ENCODE measurements at regions not wholly inside any gene's neighbourhood (a gene's known extent, or its start where the extent isn't known, plus 50 kb on each side); places are given as distances from the start of the nearest gene placed in this dataset.

DNA sequence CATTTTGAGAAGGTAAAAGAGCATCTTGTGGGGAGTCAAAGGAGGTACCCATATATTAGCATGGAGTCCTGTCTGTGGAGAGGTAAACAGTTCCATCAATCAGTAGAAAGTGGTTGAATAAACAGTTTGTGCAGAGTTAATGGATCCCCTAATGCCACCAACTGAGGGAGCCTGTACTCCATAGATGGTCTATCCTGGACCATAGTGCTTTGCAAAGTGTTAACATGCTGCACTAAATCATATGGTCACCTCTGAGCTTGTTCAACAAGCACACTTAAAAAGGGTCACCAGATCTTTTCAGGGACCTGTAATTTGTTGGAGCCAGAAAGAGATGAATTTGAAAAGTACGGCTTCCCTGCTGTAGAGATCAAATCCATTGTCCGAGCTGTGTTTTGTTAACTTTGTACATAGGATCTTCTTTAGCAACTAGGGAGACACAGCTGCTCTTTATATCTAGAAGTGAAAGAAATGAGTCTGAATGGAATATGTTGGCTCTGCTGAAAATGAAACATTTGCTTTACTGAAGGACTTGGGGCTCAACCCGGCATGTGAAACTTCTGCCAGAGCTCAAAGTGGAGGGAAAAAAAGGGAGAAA is 366.4 kb downstream of the ETNK1 start:
- TF ChIP-seq, protein P1, sequence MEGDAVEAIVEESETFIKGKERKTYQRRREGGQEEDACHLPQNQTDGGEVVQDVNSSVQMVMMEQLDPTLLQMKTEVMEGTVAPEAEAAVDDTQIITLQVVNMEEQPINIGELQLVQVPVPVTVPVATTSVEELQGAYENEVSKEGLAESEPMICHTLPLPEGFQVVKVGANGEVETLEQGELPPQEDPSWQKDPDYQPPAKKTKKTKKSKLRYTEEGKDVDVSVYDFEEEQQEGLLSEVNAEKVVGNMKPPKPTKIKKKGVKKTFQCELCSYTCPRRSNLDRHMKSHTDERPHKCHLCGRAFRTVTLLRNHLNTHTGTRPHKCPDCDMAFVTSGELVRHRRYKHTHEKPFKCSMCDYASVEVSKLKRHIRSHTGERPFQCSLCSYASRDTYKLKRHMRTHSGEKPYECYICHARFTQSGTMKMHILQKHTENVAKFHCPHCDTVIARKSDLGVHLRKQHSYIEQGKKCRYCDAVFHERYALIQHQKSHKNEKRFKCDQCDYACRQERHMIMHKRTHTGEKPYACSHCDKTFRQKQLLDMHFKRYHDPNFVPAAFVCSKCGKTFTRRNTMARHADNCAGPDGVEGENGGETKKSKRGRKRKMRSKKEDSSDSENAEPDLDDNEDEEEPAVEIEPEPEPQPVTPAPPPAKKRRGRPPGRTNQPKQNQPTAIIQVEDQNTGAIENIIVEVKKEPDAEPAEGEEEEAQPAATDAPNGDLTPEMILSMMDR (IDR thresholded peaks at IDR 0.05; ENCODE audit: insufficient read depth, missing control alignments): no peak
- FAIRE-seq (no peak), DNase-seq (ENCODE audit: insufficient read length, low spot score) (no peak)

DNA sequence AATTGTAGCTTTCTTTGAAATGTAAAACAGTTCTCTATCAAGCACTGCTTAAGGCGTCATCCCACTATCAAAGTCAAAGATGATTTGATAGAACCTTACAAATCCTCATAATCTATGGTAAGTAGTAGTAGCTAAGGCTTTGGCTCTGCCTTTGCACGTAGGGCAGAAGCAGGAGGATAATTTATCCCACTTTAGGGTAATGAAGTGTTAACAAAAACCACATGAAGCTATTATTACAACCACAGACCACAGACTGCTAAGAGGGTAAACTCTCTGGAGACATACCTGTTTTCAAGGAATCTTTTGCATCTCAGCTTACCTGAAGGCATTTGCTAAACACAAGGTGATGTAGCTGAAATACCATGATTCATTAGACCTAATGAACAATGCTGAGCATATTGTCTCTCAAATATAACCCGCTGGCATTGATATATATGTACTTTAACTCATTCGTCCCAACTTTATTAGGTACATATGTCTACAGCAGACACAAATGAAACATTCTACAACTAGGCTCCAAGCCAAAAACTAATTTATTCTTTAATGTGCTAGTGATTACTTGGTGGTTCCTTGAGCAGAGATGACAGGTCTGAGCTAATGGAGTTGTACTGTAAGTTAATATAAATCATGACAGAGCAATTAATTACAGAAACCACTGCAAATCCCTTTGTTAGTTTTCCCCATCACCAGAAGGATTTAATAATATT is 368.8 kb downstream of the ETNK1 start:
- FAIRE-seq (no peak), DNase-seq (ENCODE audit: insufficient read length, low spot score) (no peak)
- TF ChIP-seq, protein P1 (IDR thresholded peaks at IDR 0.05; ENCODE audit: insufficient read depth, missing control alignments): no peak

DNA sequence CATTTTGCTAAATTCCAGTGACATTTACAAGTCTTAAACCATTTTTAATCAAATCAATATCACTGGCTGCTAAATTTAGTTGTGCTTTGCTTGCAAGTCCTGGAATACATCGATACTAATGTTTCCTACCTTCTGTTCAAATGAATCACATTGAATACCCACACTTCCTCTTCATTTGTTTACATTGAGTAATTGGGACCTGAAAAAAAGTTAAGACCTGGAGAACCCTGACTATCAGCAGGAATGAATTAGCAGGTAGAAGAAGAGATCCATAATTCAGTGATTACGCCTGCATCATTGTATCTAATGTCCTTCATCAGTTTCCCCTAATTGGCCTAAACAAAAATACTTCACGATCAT is 369.3 kb downstream of the ETNK1 start:
- TF ChIP-seq, protein P1 (IDR thresholded peaks at IDR 0.05; ENCODE audit: insufficient read depth, missing control alignments): no peak
- DNase-seq (ENCODE audit: insufficient read length, low spot score) (no peak), FAIRE-seq (no peak)

DNA sequence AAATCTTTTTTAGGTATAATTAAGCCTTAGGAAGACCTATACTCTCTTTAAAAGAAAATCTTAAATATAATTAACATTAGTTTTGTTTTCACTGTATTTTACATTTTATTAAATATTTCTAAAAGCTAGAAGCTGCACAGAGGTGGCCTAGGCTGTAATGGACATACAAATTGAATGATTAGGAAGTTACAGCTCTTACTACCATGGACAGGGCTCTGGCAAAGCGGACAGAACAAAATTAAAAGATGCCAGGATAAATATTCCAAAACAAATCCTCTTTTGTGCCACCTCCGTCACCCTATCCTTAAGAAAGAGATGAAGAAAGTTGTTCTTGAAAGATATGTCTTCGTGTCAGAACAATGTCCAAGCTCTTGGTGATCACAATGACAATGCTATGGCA is 376.5 kb downstream of the ETNK1 start:
- no peak for FAIRE-seq
- DNase-seq (ENCODE audit: insufficient read length, low spot score): no peak
- TF ChIP-seq, protein P1 (IDR thresholded peaks at IDR 0.05; ENCODE audit: insufficient read depth, missing control alignments): no peak

DNA sequence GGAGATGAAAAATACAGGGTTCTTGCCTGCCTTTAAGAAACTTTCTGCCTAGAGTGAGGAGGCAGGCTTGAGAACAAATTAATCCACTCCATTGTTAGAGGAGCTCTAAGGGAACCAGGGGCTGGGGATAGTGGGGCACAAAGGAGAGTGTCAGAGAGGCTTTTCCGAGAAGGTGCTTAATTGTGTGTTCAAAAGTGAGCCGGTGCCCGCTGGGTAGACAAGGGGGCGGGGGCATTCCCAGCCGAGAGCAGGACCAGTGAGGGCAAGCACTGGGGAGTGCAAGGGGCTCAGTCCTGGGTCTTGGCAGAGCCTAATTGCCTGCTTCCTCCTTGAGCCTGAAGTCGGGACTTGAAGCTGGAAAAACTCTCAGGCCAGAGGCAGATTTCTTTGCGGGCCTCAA is 377.4 kb downstream of the ETNK1 start:
- no peak for DNase-seq (ENCODE audit: insufficient read length, low spot score)
- TF ChIP-seq, protein P1 (IDR thresholded peaks at IDR 0.05; ENCODE audit: insufficient read depth, missing control alignments): no peak
- no peak for FAIRE-seq

DNA sequence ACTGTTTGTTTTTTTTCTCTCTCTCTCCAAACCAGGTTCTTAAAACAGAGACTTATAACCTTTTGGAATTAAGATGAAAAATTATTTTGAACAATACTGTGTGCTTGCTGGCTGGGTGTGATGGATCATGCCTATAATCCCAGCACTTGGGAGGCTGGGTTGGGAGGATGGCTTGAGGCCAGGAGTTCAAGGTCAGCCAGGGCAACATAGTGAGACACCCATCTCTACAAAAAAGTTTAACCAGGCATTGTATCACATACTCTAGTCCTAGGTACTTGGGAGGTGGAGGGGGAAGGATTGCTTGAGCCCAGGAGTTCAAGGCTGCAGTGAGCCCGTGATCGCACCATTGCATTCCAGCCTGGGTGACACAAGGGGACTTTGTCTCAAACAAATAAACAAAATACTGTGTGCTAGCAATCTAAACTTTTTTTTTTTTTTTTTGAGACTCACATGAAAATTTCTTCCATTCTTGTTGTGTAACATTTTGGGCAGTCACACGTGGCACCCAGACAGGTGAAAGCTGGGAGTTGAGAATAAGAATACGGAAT is 379.6 kb downstream of the ETNK1 start:
- FAIRE-seq: no peak
- no peak for DNase-seq (ENCODE audit: insufficient read length, low spot score)
- TF ChIP-seq, protein P1 (IDR thresholded peaks at IDR 0.05; ENCODE audit: insufficient read depth, missing control alignments): no peak

DNA sequence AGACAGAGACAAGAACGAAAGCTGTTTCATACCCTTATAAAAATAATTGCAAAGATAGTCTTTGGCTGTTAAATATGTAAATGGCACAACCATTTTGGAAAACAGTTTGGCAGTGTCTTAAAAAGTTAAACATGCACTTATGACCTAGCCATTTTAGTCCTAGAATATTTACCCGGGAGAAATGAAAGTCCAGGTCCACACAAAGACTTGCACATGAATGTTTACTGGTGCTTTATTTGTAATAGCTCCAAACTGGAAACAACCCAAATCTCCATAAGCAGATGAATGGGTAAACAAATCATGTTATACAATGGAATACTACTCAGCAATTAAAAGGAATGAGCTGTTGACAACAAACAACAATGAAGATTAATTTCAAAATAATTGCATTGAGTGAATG is 380.4 kb downstream of the ETNK1 start:
- TF ChIP-seq, protein P1 (IDR thresholded peaks at IDR 0.05; ENCODE audit: insufficient read depth, missing control alignments): no peak
- DNase-seq (ENCODE audit: insufficient read length, low spot score) (no peak), FAIRE-seq (no peak)
